ENCODE measurements at regions not wholly inside any gene's neighbourhood (a gene's known extent, or its start where the extent isn't known, plus 50 kb on each side); places are given as distances from the start of the nearest gene placed in this dataset.
"Not testable (repeated sequence)": the region's sequence is repeated elsewhere in the genome, so short reads cannot be mapped to it uniquely, and the experiment has no call there.

- DNase-seq: no peak
Measured at GRCh38 chr6:149239573-149240209, 77.8 kb upstream of the TAB2 start.

GRCh38 chr6:149242883-149243282 is 74.6 kb upstream of the TAB2 start:
- no peak for DNase-seq

GRCh38 chr6:149244105-149244504 is 73.4 kb upstream of the TAB2 start:
- no peak for DNase-seq

- no peak for DNase-seq
Measured at GRCh38 chr6:149246691-149247384, 70.7 kb upstream of the TAB2 start.

GRCh38 chr6:149247385-149247763 is 70.1 kb upstream of the TAB2 start:
- no peak for DNase-seq

GRCh38 chr6:149248263-149248662 is 69.2 kb upstream of the TAB2 start:
- DNase-seq: not testable (repeated sequence)

GRCh38 chr6:149248693-149249369 is 68.7 kb upstream of the TAB2 start:
- no peak for DNase-seq

GRCh38 chr6:149249370-149250357 is 67.8 kb upstream of the TAB2 start:
- DNase-seq: no peak

- peak; percentile 23 for DNase-seq
Measured at GRCh38 chr6:149250951-149251350, 66.6 kb upstream of the TAB2 start.

- no peak for DNase-seq
Measured at GRCh38 chr6:149252622-149253021, 64.9 kb upstream of the TAB2 start.

GRCh38 chr6:149254253-149254652 is 63.3 kb upstream of the TAB2 start:
- DNase-seq: no peak

GRCh38 chr6:149259753-149260152 is 57.8 kb upstream of the TAB2 start:
- no peak for DNase-seq

- DNase-seq: no peak
Measured at GRCh38 chr6:149260214-149260874, 57.2 kb upstream of the TAB2 start.

- no peak for DNase-seq
Measured at GRCh38 chr6:149261364-149262040, 56.0 kb upstream of the TAB2 start.

GRCh38 chr6:149263321-149263720 is 54.2 kb upstream of the TAB2 start:
- no peak for DNase-seq

- DNase-seq: no peak
Measured at GRCh38 chr6:149264629-149265028, 52.9 kb upstream of the TAB2 start.

- no peak for DNase-seq
Measured at GRCh38 chr6:149265945-149266344, 51.6 kb upstream of the TAB2 start.

GRCh38 chr6:149266659-149267058 is 50.9 kb upstream of the TAB2 start:
- DNase-seq: no peak

- no peak for DNase-seq
Measured at GRCh38 chr6:149267072-149267471, 50.4 kb upstream of the TAB2 start.

- no peak for DNase-seq
Measured at GRCh38 chr6:149267513-149268043, 49.9 kb upstream of the TAB2 start.
